ENCODE measurements at regions not wholly inside any gene's neighbourhood (a gene's known extent, or its start where the extent isn't known, plus 50 kb on each side); places are given as distances from the start of the nearest gene placed in this dataset.

- Histone ChIP-seq H3K79me2 (replicated peaks; ENCODE audit: insufficient read depth) (no peaks in the 10 kb centered on the region), H2AFZ (no peak overlapping the region), H3F3A (replicated peaks; ENCODE audit: low read depth) (no peaks in the 10 kb centered on the region), H3K36me3 (ENCODE audit: insufficient read depth) (no peaks in the 10 kb centered on the region), H3K4me2 (no peak overlapping the region), H3K27me3 (ENCODE audit: insufficient read depth) (no peaks in the 10 kb centered on the region), H3K9me2 (ENCODE audit: insufficient read depth) (peaks cover 11% of the 10 kb centered on the region), H3K4me1 (ENCODE audit: insufficient read depth) (no peaks in the 10 kb centered on the region), H4K20me1 (replicated peaks; ENCODE audit: insufficient read depth) (no peaks in the 10 kb centered on the region), H3K4me3 (no peak overlapping the region), H3K27ac (ENCODE audit: low read depth) (no peak overlapping the region)
- Mint-ChIP-seq H3K4me3 (no peak overlapping the region), H3K27me3 (ENCODE audit: insufficient read depth, low read depth, poor library complexity) (peaks cover 6% of the 10 kb centered on the region), H3K36me3 (ENCODE audit: low read depth) (no peaks in the 10 kb centered on the region), H3K4me1 (no peaks in the 10 kb centered on the region; the same call in 2 of the 3 replicates), H3K9me3 (no peaks in the 10 kb centered on the region), H3K27ac (no peak overlapping the region)
- TF ChIP-seq CTCF (conservative IDR thresholded peaks at IDR 0.05; ENCODE audit: low read depth in 2 of 2) (peak; percentile 19 to 35; a peak in 2 of 4 replicates), ETS1 (IDR thresholded peaks at IDR 0.05) (no peak), REST (IDR thresholded peaks at IDR 0.05; ENCODE audit: unreplicated experiment) (no peak)
- DNase-seq (ENCODE audit: low spot score) (no peak), ATAC-seq (no peak)
These were observed 179.0 kb downstream of the HAPSTR1 start for GRCh38 chr16:9270424-9270823.

GRCh38 chr16:9270941-9271340 is 179.5 kb downstream of the HAPSTR1 start:
- no peaks in the 10 kb centered on the region for H3K36me3 ChIP-seq (ENCODE audit: insufficient read depth)
- no peaks in the 10 kb centered on the region for H3K4me1 ChIP-seq (ENCODE audit: insufficient read depth)
- no peaks in the 10 kb centered on the region for H4K20me1 ChIP-seq (replicated peaks; ENCODE audit: insufficient read depth)
- H3F3A ChIP-seq (replicated peaks; ENCODE audit: low read depth): no peaks in the 10 kb centered on the region
- DNase-seq (ENCODE audit: low spot score) (no peak), ATAC-seq (no peak)
- no peak overlapping the region for H3K4me3 ChIP-seq
- no peaks in the 10 kb centered on the region for H3K27me3 ChIP-seq (ENCODE audit: insufficient read depth)
- H3K4me1 Mint-ChIP-seq: no peaks in the 10 kb centered on the region; the same call in 2 of the 3 replicates
- H3K27me3 Mint-ChIP-seq (ENCODE audit: insufficient read depth, low read depth, poor library complexity): peaks cover 6% of the 10 kb centered on the region
- H3K27ac Mint-ChIP-seq: no peak overlapping the region
- H2AFZ ChIP-seq: no peak overlapping the region
- H3K9me3 Mint-ChIP-seq: no peaks in the 10 kb centered on the region
- no peak overlapping the region for H3K4me2 ChIP-seq
- no peak overlapping the region for H3K27ac ChIP-seq (ENCODE audit: low read depth)
- no peak overlapping the region for H3K4me3 Mint-ChIP-seq
- no peaks in the 10 kb centered on the region for H3K79me2 ChIP-seq (replicated peaks; ENCODE audit: insufficient read depth)
- no peaks in the 10 kb centered on the region for H3K36me3 Mint-ChIP-seq (ENCODE audit: low read depth)
- H3K9me2 ChIP-seq (ENCODE audit: insufficient read depth): peaks cover 11% of the 10 kb centered on the region
- TF ChIP-seq CTCF (conservative IDR thresholded peaks at IDR 0.05; ENCODE audit: low read depth in 2 of 2) (no peak), ETS1 (IDR thresholded peaks at IDR 0.05) (no peak), EZH2phosphoT487 (IDR thresholded peaks at IDR 0.05; ENCODE audit: unreplicated experiment) (no peak), NANOG (IDR thresholded peaks at IDR 0.05; ENCODE audit: borderline replicate concordance) (no peak), ZNF331 (CRISPR knock-in tag; IDR thresholded peaks at IDR 0.05; ENCODE audit: low read depth) (no peak), ZNF114 (CRISPR knock-in tag; IDR thresholded peaks at IDR 0.05) (no peak)
